K562 (cell line): ENCODE measurements at regions not wholly inside any gene's neighbourhood (a gene's known extent, or its start where the extent isn't known, plus 50 kb on each side); places are given as distances from the start of the nearest gene placed in this dataset.
A peak's percentile ranks its signal among the peaks of the same experiment; 100 is the strongest.

ENCODE experiments used
- ARID1B ChIP-seq: fragments of 450-650 bp; IDR thresholded peaks from 2 replicates; pipeline ENCODE4 v1.6.1; 2016; ENCODE audit warnings: antibody characterized with exemption, mild to moderate bottlenecking, inconsistent platforms
- ATF7 ChIP-seq: fragments of 450-650 bp; IDR thresholded peaks from 2 replicates; pipeline ENCODE4 v1.7.1; 2014; ENCODE audit warnings: mild to moderate bottlenecking, moderate library complexity
- CAMTA2 ChIP-seq: fragments of 250-450 bp; sonication (Bioruptor Pico); conservative IDR thresholded peaks from 2 replicates; pipeline ENCODE4 v1.5.1; 2022
- CXXC5 ChIP-seq: fragments of 250-450 bp; sonication (Bioruptor Pico); IDR thresholded peaks from 2 replicates; pipeline ENCODE4 v1.8.0; 2022; ENCODE audit warnings: inconsistent platforms, mild to moderate bottlenecking, moderate library complexity
- GABPB2 ChIP-seq: fragments of 250-450 bp; sonication (Bioruptor Pico); conservative IDR thresholded peaks from 2 replicates; pipeline ENCODE4 v1.5.1; 2021; ENCODE audit warnings: mild to moderate bottlenecking
- GATAD2B ChIP-seq: fragments of 450-650 bp; IDR thresholded peaks from 2 replicates; pipeline ENCODE4 v1.6.1; 2017; ENCODE audit warnings: mild to moderate bottlenecking, borderline replicate concordance
- GTF2A2 ChIP-seq: IDR thresholded peaks from 2 replicates; pipeline ENCODE4 v1.6.1; 2016; ENCODE audit warnings: mild to moderate bottlenecking, missing genetic modification characterization, missing compliant biosample characterization
- GTF3C2 ChIP-seq: IDR thresholded peaks from 3 replicates; pipeline ENCODE4 v1.6.1; 2011; ENCODE audit warnings: borderline replicate concordance, mild to moderate bottlenecking, moderate library complexity; ENCODE audit not compliant: insufficient read length; ENCODE audit errors: extremely low read depth
- HOMEZ ChIP-seq: fragments of 250-450 bp; sonication (Bioruptor Pico); IDR thresholded peaks from 2 replicates; pipeline ENCODE4 v1.4.0; 2020; ENCODE audit warnings: mild to moderate bottlenecking, moderate library complexity
- KLF13 ChIP-seq: fragments of 450-650 bp; IDR thresholded peaks from 2 replicates; pipeline ENCODE4 v1.6.1; 2016; ENCODE audit warnings: missing genetic modification characterization, low read depth, mild to moderate bottlenecking, missing compliant biosample characterization, moderate library complexity, borderline replicate concordance
- MIER1 ChIP-seq: fragments of 450-650 bp; IDR thresholded peaks from 2 replicates; pipeline ENCODE4 v1.6.1; 2016; ENCODE audit warnings: antibody characterized with exemption, mild to moderate bottlenecking, low read depth
- MYBL2 ChIP-seq, 2 experiments: fragments of 450-650 bp in 1 of 2; sonication (generic) in 1 of 2; formaldehyde crosslinking in 1 of 2; IDR thresholded peaks; 2 replicates each; pipeline versions ENCODE4 v1.6.1 to v1.8.1; 2017 to 2022; ENCODE audit warnings: borderline replicate concordance in 1 of 2, inconsistent platforms in 1 of 2, low read depth in 1 of 2, mild to moderate bottlenecking in 1 of 2, missing genetic modification reagents in 1 of 2, moderate library complexity in 1 of 2
- PML ChIP-seq: IDR thresholded peaks from 2 replicates; pipeline ENCODE4 v1.6.1; 2012; ENCODE audit warnings: low read length, inconsistent platforms
- SMARCA5 ChIP-seq: fragments of 450-650 bp; IDR thresholded peaks from 2 replicates; pipeline ENCODE4 v1.6.1; 2016
- TCF7 ChIP-seq: sonication (generic); IDR thresholded peaks from 2 replicates; pipeline ENCODE4 v1.6.1; 2016; ENCODE audit warnings: antibody characterized with exemption, borderline replicate concordance
- XRCC3 ChIP-seq: fragments of 450-650 bp; IDR thresholded peaks from 2 replicates; pipeline ENCODE4 v1.6.1; 2017; ENCODE audit warnings: mild to moderate bottlenecking, moderate library complexity
- ZBED1 ChIP-seq: IDR thresholded peaks from 2 replicates; pipeline ENCODE4 v1.6.1; 2014
- ZFP36 ChIP-seq: fragments of 150-350 bp; IDR thresholded peaks from 2 replicates; pipeline ENCODE4 v1.6.1; 2018; ENCODE audit warnings: low read length, low read depth; ENCODE audit not compliant: partially characterized antibody
- ZNF311 ChIP-seq: fragments of 250-450 bp; sonication (Bioruptor Pico); IDR thresholded peaks from 2 replicates; pipeline ENCODE4 v1.4.0; 2020; ENCODE audit warnings: mild to moderate bottlenecking, moderate library complexity
- ZNF436 ChIP-seq: fragments of 250-450, 450-650 bp; sonication (Bioruptor Pico); formaldehyde crosslinking; IDR thresholded peaks from 2 replicates; pipeline ENCODE4 v1.7.0; 2020; ENCODE audit warnings: mild to moderate bottlenecking
- TF ChIP-seq, protein P1 (sequence below): fragments of 250-450 bp; sonication (Bioruptor Pico); IDR thresholded peaks from 2 replicates; pipeline ENCODE4 v1.8.0; 2022; ENCODE audit warnings: moderate library complexity, mild to moderate bottlenecking, inconsistent platforms

- peak; percentile 99 for TF ChIP-seq ZFP36
- no peak for TF ChIP-seq KLF13 (tag)
- TF ChIP-seq SMARCA5, result peak; percentile 92
- TF ChIP-seq ZNF436, result peak; percentile 97
- no peak for TF ChIP-seq CXXC5 (CRISPR knock-in tag)
- TF ChIP-seq PML, result peak; percentile 56; the same call in 1 of the 2 replicates
- TF ChIP-seq ZBED1, result no peak
- peak; percentile 7; the same call in 1 of the 2 replicates for TF ChIP-seq GATAD2B
- no peak for TF ChIP-seq CAMTA2
- TF ChIP-seq ARID1B, result no peak; the same call in 1 of the 2 replicates
- TF ChIP-seq, protein P1, sequence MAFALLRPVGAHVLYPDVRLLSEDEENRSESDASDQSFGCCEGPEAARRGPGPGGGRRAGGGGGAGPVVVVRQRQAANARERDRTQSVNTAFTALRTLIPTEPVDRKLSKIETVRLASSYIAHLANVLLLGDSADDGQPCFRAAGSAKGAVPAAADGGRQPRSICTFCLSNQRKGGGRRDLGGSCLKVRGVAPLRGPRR (CRISPR knock-in tag), result no peak
- TF ChIP-seq XRCC3, result no peak
- TF ChIP-seq HOMEZ (CRISPR knock-in tag), result no peak
- peak; percentile 39 for TF ChIP-seq GTF3C2
- 0 out of 2 replicates have a peak, but pooled peaks have one; percentile 35 for TF ChIP-seq TCF7
- TF ChIP-seq GTF2A2, result no peak
- no peak for TF ChIP-seq ZNF311 (CRISPR knock-in tag)
- TF ChIP-seq MYBL2 (IDR thresholded peaks at IDR 0.05; ENCODE audit: low read depth), result no peak
- no peak for TF ChIP-seq MYBL2 (CRISPR knock-in tag; IDR thresholded peaks at IDR 0.05; ENCODE audit: borderline replicate concordance)
- peak; percentile 91 for TF ChIP-seq MIER1
- peak; percentile 40; the same call in 1 of the 2 replicates for TF ChIP-seq ATF7
- no peak for TF ChIP-seq GABPB2 (CRISPR knock-in tag)
Observed at GRCh38 chr11:69382131-69383128, 88.5 kb downstream of the MYEOV start (continued).
